Stimulated activated CD8-positive, alpha-beta memory T cell treated with anti-CD3 and anti-CD28 coated beads, Interleukin-15, amount 100 ng/mL, for 4 hours (primary cell): ENCODE measurements at regions not wholly inside any gene's neighbourhood (a gene's known extent, or its start where the extent isn't known, plus 50 kb on each side); places are given as distances from the start of the nearest gene placed in this dataset.
"Not testable (repeated sequence)": the region's sequence is repeated elsewhere in the genome, so short reads cannot be mapped to it uniquely, and the experiment has no call there.

Experiments used
- DNase-seq, 2 donors: peaks; one replicate each; pipeline ENCODE4 v3.0.0-alpha.2; 2020; ENCODE audit warnings: low read depth in 2 of 2

DNA sequence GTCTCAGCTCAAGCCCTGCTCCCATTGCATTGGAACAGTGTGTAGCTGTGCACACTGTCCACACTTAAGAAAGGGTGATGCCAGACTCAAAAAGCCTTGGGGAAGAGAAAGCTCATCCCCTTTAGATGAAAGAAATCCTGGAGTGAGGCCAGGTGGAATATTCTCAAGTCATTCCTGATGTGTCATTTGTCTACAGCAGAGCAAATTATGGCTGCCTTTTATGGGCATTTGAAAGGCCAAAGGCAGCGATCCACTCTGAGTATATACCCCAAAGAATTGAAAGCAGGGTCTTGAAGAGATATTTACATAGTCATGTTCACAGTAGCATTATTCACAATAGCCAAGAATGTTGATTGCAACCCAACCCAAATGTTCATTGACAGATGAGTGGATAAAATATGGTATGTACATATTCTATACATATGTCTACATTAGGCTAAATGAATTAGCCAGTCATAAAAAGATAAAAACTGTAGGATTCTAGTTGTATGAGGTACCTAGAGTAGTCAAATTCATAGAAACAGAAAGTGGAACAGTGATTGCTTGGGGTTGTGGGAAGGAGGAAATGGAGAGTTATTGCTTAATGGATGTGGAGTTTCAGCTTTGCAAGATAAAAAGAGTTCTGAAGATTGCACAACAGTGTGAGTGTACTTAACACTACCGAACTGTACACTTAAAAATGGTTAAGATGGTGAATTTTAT lies 214.9 kb downstream of the KCNRG start:
- no peak for DNase-seq

DNA sequence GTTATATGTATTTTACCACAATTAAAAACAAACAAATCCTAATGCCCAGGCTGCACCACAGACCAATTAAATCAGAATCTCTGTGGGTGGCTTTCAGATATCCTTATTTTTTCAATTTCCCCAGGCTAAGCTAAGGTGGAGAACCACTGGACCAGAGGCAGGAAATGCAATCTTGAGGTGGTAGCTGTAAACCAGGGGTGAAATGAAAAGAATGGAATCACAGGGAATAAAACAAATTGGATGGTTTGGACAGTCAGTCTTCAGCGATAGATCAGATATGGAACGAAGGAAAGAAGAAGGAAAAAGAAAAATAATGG lies 215.4 kb downstream of the KCNRG start:
- DNase-seq: no peak

DNA sequence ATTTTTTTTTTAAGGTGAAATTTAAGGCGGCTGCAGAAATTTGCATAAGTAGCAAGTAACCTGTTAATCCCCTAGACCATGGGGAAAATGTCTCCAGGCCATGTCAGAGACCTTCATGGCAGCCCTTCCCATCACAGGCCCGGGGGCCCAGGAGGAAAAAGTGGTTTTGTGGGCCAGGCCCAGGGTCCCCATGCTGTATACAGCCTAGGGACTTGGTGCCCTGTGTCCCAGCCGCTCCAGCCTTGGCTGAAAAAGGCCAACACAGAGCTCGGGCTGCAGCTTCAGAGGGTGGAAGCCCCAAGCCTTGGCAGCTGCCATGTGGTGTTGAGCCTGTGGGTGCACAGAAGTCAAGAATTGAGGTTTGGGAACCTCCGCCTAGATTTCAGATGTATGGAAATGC lies 218.3 kb downstream of the KCNRG start:
- DNase-seq: not testable (repeated sequence)

DNA sequence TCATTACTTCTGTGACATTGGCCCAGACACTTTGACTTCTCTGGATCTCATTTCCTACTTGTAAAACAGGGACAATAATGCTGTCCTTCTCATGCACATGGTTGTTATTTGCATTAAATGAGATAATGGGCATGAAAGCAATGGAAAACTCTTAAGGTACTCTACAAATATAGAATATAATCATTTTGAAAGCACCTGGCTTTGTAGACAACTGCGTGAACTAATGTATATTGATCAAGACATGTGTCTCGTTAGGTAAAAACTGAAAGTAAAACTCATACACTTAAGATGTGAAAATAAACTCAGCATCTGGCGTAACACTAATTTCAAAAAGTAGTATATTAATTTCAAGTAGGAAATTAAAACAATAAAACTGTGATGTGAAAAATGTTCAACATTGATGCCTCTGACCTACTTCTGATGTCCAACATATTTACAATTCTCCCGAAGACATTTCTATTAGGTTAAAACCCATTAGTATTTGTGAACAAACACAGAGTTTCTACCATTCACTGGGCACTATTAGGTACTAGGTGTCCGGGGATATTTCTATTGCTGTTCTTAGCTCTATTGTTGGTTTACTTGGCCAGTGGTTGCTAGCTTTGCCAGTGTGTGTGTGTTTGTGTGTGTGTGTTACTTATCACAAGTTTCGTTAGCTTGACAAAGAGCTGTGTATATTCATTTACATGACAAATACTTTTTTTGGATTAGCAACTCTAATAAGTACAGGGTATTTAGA lies 220.5 kb downstream of the KCNRG start:
- DNase-seq: no peak

DNA sequence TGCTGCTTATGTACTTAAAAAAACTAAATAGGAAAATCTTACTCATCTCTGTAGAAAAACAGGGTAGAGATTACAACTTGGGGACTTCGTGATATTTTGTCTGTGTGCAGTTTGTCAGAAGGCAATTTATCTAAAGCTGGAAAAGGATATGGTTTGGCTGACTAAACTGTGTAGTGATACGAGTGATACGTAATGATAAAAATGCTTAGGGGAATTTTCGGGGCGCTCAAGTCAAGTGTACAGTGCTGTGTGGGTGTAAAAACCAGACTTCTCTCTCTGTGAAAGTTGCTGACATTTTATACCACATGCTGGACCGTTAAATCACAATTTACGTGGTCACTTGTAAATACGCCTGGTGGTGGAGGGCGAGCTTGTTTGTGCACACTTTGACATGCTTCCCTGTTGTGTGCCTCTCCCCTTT lies 221.7 kb downstream of the KCNRG start:
- DNase-seq: no peak

DNA sequence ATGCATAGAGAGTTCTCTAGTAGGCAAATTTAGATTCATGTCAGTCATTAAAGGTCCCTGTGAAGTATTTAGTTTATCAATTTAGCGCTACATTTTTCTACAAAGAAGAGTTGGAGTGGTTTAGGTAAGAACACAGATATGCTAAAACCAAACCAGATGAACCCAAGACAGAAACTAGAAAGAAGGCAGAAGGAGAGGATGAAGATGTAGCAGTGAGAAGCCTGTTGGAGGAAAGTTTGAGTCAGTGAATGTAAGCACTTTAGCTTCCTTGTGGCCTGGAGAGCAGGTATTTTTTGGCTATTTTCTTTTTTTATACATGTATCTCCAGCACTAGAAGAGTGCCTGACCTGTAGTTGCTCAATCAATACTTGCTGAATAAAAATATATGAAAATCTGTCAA lies 223.7 kb downstream of the KCNRG start:
- no peak for DNase-seq

DNA sequence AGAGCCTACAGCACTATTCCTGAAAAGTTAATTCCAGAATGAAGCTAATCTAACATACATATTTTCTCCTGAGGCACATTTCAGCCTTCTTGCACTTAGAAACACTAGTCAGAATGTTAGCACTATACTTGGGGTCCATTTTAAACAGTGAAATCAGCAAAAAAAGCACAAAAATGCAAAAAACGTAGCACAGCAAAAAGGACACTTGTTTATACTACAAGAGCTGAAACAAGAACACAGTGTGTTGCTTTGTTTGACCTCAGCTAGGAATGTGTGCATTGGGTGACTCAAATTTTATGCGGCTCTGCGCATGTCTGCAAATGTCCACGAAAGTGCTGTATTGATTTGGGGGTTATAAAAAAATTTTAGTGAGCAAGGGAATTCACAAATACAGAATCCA lies 226.2 kb downstream of the KCNRG start:
- no peak for DNase-seq

DNA sequence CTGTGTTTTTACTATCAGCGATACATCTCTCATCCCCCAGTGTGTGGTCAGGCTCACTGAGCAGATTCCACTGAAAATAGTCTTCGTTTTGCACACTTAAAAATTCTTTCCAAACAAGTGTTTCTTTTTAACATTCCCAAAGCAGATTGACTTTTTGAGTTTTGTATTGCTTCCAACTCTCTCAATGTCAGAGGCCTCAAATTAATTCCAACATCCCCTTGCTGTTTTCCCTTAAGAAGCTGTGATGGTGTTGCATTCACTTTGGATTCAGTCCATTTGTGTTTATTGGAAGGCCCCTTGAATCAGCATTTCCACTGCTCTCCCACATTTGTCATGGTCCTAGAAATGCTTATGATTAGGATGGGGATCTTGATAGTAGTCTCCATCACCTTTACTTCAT lies 228.7 kb downstream of the KCNRG start:
- no peak for DNase-seq

DNA sequence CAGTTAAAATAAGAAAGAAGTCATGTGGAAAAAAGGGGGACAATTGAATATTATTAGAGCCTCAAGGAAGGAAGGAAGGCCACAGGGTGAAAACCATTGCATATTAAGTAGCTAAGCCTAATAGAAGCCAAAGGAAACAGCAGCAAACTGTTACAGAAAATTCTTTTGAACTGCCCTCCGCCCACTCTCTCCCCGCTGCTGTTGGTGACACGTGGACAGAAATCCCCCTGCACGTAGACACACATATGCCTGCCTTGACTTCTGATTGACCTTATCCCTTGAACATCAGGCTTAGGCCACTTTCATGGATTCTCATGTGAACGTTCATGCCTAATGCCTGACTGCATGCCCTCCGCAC lies 229.1 kb downstream of the KCNRG start:
- DNase-seq: no peak

DNA sequence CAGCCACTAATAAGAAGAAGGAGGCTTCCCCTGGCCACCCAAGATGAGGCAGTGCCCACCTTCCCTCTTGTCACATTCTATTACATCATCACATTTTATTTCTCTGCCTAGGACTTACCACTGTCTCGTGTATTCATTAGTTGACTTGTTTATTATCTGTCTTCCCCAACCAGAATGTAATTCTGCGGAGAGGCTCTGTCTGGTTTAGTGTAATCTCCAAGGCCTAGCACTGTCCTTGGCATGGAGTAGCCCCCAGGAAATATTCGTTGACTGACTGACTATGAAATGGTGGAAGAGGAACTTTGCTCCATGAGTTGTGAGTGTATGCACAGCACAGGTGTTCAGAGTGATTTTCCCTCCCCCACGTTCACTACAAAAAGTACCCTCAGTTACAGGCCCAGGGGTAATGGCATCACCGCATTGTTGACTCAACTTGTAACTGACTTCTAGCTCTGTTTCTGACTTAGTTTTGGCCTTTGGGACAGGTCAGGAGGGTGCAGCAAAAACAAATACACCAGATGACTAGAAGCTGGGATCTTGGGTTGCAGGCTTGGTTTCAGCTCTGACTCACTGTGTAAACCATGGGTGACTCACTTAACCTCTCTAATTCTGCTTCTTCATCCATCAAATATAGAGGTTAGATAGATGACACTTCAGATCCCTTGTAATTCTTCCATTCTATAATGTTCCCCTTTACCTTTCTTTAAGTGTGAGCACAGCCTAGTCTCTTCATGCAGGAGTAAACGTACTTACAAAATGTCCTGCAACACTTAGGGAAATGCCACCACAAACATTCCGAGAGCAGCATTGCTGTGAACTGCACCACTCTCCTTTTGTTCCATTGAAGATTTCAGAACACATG lies 229.7 kb downstream of the KCNRG start:
- peak in 1 of 2 donors; percentile 13 for DNase-seq

DNA sequence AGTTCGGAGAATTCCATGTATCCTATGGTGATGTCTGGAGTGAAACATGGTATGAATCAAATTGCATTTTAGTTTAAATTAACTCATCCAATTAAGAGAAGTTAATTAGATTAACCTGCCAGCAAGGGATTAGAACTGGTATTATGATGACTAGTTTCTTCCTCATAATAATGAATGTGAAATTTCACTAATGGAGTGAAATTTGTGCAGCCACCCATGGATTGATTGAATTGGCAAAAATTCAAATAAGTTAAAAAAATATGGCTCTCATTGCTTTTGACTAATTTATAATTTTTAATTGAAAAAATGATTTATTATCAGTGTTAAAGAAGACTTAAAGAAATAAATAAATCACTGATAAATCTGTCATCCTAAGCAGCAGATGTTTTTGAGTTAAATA lies 232.0 kb downstream of the KCNRG start:
- no peak for DNase-seq

DNA sequence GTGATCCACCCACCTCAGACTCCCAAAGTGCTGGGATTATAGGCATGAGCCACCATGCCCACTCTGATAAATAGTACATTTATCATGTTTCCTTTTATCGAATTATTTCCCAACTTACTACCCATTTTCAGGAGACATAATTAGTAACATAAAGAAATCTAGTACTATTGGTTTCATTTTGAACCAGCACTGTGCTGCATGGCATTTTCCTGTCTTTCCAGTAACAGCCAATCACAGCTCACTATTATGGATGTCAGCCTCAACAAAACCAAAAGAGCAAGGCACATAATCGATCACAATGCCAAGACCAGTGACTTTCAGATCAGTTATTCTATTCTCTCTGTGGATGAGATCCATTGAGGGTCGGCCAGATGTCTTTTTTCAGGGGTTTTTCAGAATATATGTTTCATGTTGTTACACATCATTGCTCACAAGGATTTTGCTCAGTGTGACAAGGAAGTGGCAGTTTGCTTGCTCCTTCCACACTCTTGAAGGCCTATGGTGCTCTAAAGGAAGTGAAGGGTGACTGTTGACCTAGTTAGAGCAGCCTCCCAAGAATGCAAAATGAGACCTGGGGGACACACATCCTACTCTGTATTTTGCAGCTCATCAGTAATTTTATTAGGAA lies 233.4 kb downstream of the KCNRG start:
- DNase-seq: no peak

DNA sequence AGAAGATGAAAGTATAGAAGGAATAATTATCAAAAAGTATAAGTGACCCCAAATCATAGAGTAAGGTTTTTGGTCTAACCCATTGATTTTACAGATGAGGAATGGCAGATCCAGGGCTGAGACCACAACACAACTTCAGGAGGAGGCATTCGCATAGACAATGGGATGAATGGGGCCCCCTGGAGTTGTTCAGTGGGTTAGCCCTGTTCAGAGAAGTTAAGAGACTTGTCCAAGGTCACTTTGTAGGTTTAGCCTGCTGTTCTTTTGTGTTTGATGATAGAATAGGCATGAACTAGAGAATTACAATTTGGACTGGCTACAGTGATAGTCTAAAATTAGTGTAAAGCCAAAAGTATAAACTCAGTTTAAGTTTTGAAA lies 233.9 kb downstream of the KCNRG start:
- no peak for DNase-seq

DNA sequence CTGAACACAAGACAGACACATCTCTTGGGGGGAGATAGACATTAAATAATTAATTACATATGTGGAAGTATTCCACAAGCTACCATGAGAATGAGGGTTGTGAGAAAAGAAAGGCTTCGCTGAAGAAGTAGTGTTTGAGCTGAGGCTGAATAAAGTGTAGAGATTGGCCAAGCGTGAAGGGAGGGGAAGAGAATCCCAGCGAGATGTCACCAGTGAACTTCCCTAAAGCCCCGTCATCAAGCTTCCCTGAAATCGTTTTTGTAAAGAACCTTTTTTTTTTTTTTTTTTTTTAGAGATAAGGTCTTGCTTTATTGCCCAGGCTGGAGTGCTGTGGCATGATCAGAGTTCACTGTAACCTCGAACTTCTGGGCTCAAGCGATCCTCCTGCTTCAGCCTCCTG lies 235.2 kb downstream of the KCNRG start:
- DNase-seq: no peak

DNA sequence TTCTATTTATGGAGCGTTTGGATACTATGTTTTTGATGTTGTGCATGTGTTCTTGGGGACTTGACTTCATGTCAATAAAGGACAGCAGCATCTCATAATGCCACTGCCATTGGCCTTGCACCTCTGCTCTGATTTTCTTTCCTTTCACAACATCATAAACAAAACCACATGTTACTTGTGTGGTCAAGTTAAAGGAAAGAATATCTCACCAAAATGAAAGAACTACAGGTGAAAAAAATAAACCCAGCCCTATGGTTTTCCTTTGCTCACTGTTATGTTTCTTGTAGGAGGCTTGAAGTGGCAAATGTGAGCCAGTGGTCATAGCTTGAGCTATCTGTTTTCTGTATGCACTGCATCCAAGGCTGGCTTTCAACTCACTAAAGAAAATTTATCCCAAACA lies 240.4 kb downstream of the KCNRG start:
- no peak for DNase-seq

DNA sequence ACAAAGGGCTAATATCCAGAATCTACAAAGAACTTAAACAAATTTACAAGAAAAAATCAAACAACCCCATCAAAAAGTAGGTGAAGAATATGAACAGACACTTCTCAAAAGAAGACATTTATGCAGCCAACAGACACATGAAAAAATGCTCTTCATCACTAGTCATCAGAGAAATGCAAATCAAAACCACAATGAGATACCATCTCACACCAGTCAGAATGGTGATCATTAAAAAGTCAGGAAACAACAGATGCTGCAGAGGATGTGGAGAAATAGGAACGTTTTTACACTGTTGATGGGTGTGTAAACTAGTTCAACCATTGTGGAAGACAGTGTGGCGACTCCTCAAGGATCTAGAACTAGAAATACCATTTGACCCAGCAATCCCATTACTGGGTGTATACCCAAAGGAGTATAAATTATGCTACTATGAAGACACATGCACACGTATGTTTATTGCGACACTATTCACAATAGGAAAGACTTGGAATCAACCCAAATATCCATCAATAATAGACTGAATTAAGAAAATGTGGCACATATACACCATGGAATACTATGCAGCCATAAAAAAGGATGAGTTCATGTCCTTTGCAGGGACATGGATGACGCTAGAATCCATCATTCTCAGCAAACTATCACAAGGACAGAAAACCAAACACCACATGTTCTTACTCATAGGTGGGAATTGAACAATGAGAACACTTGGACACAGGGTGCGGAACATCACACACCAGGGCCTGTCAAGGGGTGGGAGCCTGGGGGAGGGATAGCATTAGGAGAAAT lies 241.5 kb downstream of the KCNRG start:
- not testable (repeated sequence) for DNase-seq

DNA sequence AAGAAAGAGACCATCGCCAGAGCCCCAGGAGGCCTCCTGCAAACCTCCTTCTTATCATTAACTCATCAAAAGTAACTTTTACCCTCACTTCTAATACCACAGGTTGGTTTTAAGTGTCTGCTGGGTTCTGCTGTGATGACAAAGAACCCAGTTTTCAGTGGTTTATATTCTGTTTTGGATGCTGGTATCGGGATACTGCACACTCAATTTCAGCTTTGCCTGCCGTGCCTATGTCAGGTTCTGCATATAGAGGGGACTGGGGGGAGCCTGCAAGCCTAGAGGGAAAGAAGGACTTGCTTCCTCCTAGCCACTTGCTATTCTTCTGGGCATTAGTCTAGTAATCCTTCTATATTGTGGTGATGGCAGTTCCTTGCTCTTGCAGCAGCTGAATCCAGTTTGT lies 242.4 kb downstream of the KCNRG start:
- DNase-seq: no peak

DNA sequence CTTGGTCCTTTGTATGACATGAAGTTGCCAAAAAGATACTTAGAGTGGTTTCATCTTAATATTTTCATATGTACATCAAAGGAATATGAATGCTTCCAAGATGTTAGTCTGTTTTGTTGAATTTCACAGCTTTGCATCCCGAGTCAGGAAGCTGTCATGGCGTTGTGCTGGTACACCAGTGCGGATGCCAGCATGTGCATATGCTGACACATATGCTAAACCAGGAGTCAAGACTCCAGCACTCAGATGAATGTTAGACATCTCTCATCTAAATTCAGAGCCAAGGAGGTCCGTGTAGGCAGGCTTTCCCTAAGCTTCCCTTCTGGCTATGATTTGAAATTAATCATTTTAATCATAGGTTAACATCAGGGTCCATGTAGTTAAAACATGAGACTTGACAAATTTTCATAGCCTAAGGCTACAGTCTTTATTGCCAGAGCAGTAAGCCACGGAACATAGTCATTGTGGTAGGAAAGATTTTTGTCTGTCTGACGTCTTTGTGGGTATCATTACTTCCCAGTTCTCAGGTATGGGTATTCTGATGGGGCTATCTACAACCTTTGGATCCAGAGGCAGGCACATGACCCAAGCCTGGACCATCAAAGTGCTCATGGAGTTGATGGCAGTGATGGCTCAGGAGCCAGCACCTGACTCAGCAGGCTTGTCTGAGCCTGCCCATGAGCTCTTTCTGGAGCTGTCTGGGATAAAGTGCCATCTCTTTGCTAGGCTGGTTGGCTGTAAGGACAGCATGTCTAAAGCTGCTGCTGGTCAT lies 246.1 kb downstream of the KCNRG start:
- DNase-seq: no peak

DNA sequence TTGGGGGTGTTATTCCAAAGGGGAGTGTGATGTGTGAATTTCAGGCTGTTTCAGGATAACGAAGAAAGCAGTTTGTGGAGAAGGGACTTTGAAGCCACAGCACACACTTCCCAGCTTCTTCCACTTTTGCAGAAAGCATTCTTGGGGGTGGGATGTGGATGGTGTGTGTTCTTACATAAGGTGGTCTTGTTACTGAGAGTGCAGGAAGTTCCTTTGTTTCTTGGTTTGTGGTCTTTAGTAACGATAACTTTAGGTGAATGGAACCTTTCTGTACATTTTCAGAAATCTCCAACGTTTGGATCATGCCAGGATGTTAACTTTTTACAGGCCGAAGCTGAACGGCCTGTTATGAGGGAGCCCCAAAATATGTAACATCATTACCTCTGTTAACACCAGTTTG lies 251.8 kb downstream of the KCNRG start:
- DNase-seq: no peak

DNA sequence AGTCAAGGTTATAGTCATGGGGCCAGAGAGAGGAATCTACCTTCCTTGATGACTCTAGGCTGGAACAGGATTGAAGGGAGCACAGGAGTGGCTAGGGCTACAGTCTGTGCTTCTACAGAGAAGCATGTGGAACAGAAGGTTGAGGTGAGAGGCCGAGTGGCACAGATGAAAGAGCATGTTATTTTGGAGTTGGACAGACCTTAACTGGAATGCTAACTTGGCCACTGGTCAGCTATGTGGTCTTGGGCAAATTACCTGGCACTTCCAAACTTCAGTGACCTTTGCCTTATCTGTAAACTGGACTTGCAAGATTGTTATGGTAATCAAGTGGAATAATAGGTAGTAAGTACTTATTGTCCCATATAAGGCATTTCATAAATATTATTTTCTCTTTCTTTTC lies 252.7 kb downstream of the KCNRG start:
- no peak for DNase-seq

DNA sequence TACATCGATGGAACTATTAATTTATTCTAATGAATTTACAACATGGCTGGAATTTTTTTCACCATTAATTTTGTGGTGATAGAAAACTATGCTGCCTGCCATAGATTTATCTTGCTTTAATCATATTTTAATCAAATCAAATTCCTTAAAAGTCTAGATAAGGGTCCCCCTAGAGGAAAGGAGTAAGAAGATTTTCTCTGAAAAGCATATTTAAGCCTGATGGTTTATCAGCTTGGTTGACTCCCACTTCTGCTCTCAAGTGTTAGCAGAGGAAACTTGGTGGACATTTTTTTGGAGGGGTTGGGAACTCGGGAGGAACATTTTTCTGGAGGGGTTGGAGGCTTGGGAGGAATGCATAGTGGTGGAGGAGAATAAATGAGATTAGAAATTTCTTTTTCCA lies 253.3 kb downstream of the KCNRG start:
- DNase-seq: no peak
